Natural killer cell (primary cell): ENCODE measurements at regions not wholly inside any gene's neighbourhood (a gene's known extent, or its start where the extent isn't known, plus 50 kb on each side); places are given as distances from the start of the nearest gene placed in this dataset.

Experiments
- ATAC-seq, 3 donors: fragments of 150-1000 bp in 2 of 3; fragments of 200-7000 bp in 1 of 3; cut with Tn5 transposase; 1 replicate in 1 of 3; 2 replicates in 2 of 3; pipeline ENCODE4 v1.10.0; 2021; ENCODE audit warnings: mild to moderate bottlenecking in 2 of 3, moderate library complexity in 2 of 3
- DNase-seq, 2 donors: peaks; one replicate each; pipeline versions ENCODE4 v3.0.0 to v3.0.0-alpha.2; 2013 to 2021; ENCODE audit warnings: mixed read lengths in 1 of 2
- H3K27ac ChIP-seq: one replicate; pipeline ENCODE4 v1.5.1; 2013; ENCODE audit warnings: mild to moderate bottlenecking, low read length
- H3K27me3 ChIP-seq: one replicate; pipeline ENCODE4 v1.6.1; 2013; ENCODE audit warnings: low read length; ENCODE audit not compliant: control insufficient read depth, insufficient read depth
- H3K36me3 ChIP-seq: one replicate; pipeline ENCODE4 v1.6.1; 2013; ENCODE audit warnings: low read length; ENCODE audit not compliant: control insufficient read depth, insufficient read depth
- H3K4me1 ChIP-seq: one replicate; pipeline ENCODE4 v1.6.1; 2013; ENCODE audit warnings: low read length; ENCODE audit not compliant: control insufficient read depth, insufficient read depth
- H3K4me3 ChIP-seq: one replicate; pipeline ENCODE4 v1.5.1; 2013; ENCODE audit warnings: low read length
- H3K9me3 ChIP-seq: one replicate; pipeline ENCODE4 v1.6.1; 2013; ENCODE audit warnings: low read length; ENCODE audit not compliant: control insufficient read depth, insufficient read depth
- H3K27ac Mint-ChIP-seq, 2 donors: one replicate each; pipeline ENCODE4 v1.8.0; 2022; ENCODE audit warnings: mild to moderate bottlenecking in 2 of 2, mixed read lengths in 2 of 2, moderate library complexity in 1 of 2
- H3K27me3 Mint-ChIP-seq, 2 donors: one replicate each; pipeline ENCODE4 v1.8.0; 2022; ENCODE audit warnings: low read depth in 2 of 2, mixed read lengths in 2 of 2
- H3K36me3 Mint-ChIP-seq: one replicate; pipeline ENCODE4 v1.8.0; 2022; ENCODE audit warnings: mixed read lengths
- H3K4me1 Mint-ChIP-seq, 2 donors: one replicate each; pipeline ENCODE4 v1.8.0; 2022; ENCODE audit warnings: mixed read lengths in 2 of 2
- H3K4me3 Mint-ChIP-seq: one replicate; pipeline ENCODE4 v1.8.0; 2022; ENCODE audit warnings: mild to moderate bottlenecking, moderate library complexity, mixed read lengths
- H3K9me3 Mint-ChIP-seq, 2 donors: one replicate each; pipeline ENCODE4 v1.8.0; 2022; ENCODE audit warnings: mixed read lengths in 2 of 2
- WGBS: methylation state at CpG from one replicate; pipeline ENCODE4 v1.1.7; 2013; ENCODE audit warnings: missing lambda C conversion rate; ENCODE audit not compliant: insufficient coverage; 5-methylcytosine and 5-hydroxymethylcytosine counted together
- intact Hi-C: fragments of 100-400 bp; cut with micrococcal nuclease; formaldehyde crosslinking; loops from one replicate; pipeline ENCODE4 v1.14.2; 2022
- TF ChIP-seq, protein P1 (sequence below): fragments of 200-600 bp; IDR thresholded peaks from one replicate; pipeline ENCODE4 v1.8.0; 2022; ENCODE audit warnings: antibody characterized with exemption

DNA sequence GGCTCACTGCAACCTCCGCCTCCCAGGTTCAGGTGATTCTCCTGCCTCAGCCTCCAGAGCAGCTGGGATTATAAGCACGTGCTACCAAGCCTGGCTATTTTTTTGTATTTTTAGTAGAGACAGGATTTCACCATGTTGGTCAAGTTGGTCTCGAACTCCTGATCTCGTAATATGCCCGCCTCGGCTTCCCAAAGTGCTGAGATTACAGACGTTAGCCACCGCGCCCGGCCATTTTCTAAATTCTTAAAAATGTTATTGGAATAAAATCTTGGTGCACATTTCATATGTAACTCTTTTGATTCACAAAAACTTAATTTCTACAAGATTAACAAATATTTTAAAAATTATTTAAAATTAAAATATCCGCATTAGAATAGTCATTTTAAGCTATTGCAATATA, 1480.3 kb upstream of the SPRY2 start:
- intact Hi-C loops, result no loop called here
- no peak overlapping the region for H3K27ac ChIP-seq

DNA sequence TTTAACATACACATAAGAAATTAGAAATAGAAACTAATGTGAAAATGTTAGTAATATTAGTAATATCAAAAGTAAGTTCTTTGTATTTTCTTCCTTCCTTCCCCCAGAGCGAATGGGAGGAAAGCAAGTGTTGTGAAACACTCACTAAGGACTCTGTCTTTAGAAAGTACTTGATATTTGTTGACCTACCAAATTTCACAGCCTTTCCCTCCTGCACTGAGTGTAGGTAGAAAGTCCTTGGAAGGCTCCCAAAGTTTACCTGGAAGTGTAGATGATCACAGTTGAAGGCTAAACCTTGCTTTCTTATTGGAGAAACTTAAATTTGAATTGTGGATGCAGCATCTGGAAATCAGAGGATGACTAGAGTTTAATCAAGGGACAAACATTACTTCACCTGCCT, 1459.5 kb upstream of the SPRY2 start:
- TF ChIP-seq, protein P1, sequence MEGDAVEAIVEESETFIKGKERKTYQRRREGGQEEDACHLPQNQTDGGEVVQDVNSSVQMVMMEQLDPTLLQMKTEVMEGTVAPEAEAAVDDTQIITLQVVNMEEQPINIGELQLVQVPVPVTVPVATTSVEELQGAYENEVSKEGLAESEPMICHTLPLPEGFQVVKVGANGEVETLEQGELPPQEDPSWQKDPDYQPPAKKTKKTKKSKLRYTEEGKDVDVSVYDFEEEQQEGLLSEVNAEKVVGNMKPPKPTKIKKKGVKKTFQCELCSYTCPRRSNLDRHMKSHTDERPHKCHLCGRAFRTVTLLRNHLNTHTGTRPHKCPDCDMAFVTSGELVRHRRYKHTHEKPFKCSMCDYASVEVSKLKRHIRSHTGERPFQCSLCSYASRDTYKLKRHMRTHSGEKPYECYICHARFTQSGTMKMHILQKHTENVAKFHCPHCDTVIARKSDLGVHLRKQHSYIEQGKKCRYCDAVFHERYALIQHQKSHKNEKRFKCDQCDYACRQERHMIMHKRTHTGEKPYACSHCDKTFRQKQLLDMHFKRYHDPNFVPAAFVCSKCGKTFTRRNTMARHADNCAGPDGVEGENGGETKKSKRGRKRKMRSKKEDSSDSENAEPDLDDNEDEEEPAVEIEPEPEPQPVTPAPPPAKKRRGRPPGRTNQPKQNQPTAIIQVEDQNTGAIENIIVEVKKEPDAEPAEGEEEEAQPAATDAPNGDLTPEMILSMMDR, result no peak
- intact Hi-C loops, result no loop called here
- ATAC-seq, result no peak
- peaks cover 3% of the 10 kb centered on the region for H3K9me3 ChIP-seq
- Mint-ChIP-seq H3K27ac (no peak overlapping the region), H3K9me3 (peaks cover 20 to 26% of the 10 kb centered on the region in 2 donors), H3K4me3 (no peak overlapping the region), H3K36me3 (no peaks in the 10 kb centered on the region), H3K4me1 (no peaks in the 10 kb centered on the region), H3K27me3 (no peaks in the 10 kb centered on the region)
- H3K36me3 ChIP-seq, result no peaks in the 10 kb centered on the region
- H3K27me3 ChIP-seq, result no peaks in the 10 kb centered on the region
- no peak for DNase-seq
- WGBS, result no CpG with 5 or more reads among the region's 1 CpG
- no peaks in the 10 kb centered on the region for H3K4me1 ChIP-seq
- no peak overlapping the region for H3K27ac ChIP-seq
- no peak overlapping the region for H3K4me3 ChIP-seq

More for the DNA sequence above, 1480.3 kb upstream of the SPRY2 start:
- H3K4me3 Mint-ChIP-seq, result no peak overlapping the region
- Histone ChIP-seq H3K36me3 (no peaks in the 10 kb centered on the region), H3K27me3 (no peaks in the 10 kb centered on the region), H3K4me1 (no peaks in the 10 kb centered on the region), H3K4me3 (no peak overlapping the region), H3K9me3 (no peaks in the 10 kb centered on the region)
- peaks cover 6% of the 10 kb centered on the region for H3K36me3 Mint-ChIP-seq
- TF ChIP-seq, protein P1, result no peak
- H3K4me1 Mint-ChIP-seq, result no peaks in the 10 kb centered on the region
- no peak for DNase-seq
- ATAC-seq, result no peak
- no peaks in the 10 kb centered on the region for H3K27me3 Mint-ChIP-seq
- H3K9me3 Mint-ChIP-seq, result peaks cover 10 to 19% of the 10 kb centered on the region in 2 donors
- WGBS, result 97% methylated on average over 7 of the region's 11 CpGs
- H3K27ac Mint-ChIP-seq, result no peak overlapping the region

DNA sequence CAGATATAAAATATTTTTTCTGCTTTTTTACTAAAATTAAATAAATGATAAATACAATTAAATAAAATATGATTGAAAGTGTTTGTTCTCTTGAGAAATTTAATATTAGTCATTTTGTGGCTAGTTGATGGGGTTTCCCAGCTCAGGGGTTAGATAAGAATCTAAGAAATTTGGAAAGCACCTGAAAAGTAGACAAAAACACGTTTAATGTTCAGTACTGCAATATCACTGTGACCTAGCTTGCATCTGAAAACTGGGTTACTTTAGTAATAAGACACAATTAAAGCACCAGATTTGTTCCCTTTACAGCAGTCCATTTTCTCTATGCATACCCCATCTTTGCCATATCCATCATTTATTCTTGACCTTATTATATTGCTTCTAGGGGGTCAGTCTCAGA, 1454.8 kb upstream of the SPRY2 start:
- Mint-ChIP-seq H3K4me3 (no peak overlapping the region), H3K27ac (no peak overlapping the region), H3K9me3 (peaks cover 19 to 24% of the 10 kb centered on the region in 2 donors), H3K27me3 (no peaks in the 10 kb centered on the region), H3K4me1 (no peaks in the 10 kb centered on the region), H3K36me3 (no peaks in the 10 kb centered on the region)
- TF ChIP-seq, protein P1, result no peak
- intact Hi-C loops, result no loop called here
- Histone ChIP-seq H3K4me1 (no peaks in the 10 kb centered on the region), H3K27me3 (no peaks in the 10 kb centered on the region), H3K27ac (no peak overlapping the region), H3K36me3 (no peaks in the 10 kb centered on the region), H3K9me3 (peaks cover under 1% of the 10 kb centered on the region), H3K4me3 (no peak overlapping the region)
- ATAC-seq, result no peak
- WGBS, result 63% methylated on average over 1 of the region's 1 CpG
- no peak for DNase-seq

DNA sequence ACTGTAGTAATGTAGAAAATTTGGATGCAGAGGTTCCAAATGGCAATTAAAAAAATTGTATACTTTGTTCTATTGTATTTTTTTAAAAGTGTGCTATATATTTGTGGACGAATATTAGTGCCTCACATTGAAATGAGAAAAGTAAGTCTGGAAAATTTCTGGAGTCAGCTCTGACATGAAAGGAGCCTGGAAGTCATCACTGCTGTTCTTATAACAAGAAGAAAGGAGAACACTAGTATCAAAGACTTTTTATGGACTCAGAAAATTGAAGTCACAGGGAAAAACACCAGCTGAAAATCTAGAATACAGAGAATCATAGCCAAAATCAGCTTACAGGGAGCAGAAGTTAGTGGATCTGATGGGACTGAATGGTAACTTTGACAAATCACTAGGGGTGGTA, 1450.7 kb upstream of the SPRY2 start:
- Mint-ChIP-seq H3K9me3 (peaks cover 6 to 14% of the 10 kb centered on the region in 2 donors), H3K27ac (no peak overlapping the region), H3K4me3 (no peak overlapping the region), H3K4me1 (no peaks in the 10 kb centered on the region), H3K36me3 (peaks cover 6% of the 10 kb centered on the region), H3K27me3 (no peaks in the 10 kb centered on the region)
- no peak overlapping the region for H3K4me3 ChIP-seq
- ATAC-seq (no peak), DNase-seq (no peak)
- H3K36me3 ChIP-seq, result no peaks in the 10 kb centered on the region
- H3K27ac ChIP-seq, result no peak overlapping the region
- WGBS, result 87% methylated on average over 1 of the region's 1 CpG
- H3K9me3 ChIP-seq, result no peaks in the 10 kb centered on the region
- H3K4me1 ChIP-seq, result no peaks in the 10 kb centered on the region
- intact Hi-C loops, result no loop called here
- TF ChIP-seq, protein P1, result no peak
- H3K27me3 ChIP-seq, result no peaks in the 10 kb centered on the region
